ENCODE measurements at regions not wholly inside any gene's neighbourhood (a gene's known extent, or its start where the extent isn't known, plus 50 kb on each side); places are given as distances from the start of the nearest gene placed in this dataset.

GRCh38 chr5:125401724-125402622, 655.5 kb upstream of the ZNF608 start:
- Histone ChIP-seq H3K9me3 (no peaks in the 10 kb centered on the region), H3K4me3 (no peak overlapping the region), H3K4me1 (no peaks in the 10 kb centered on the region), H3K36me3 (no peaks in the 10 kb centered on the region), H3K27me3 (no peaks in the 10 kb centered on the region), H3K27ac (no peak overlapping the region)
- TF ChIP-seq CTCF (IDR thresholded peaks at IDR 0.05) (no peak), EP300 (IDR thresholded peaks at IDR 0.05) (no peak), POLR2A (IDR thresholded peaks at IDR 0.05) (no peak), POLR2AphosphoS5 (IDR thresholded peaks at IDR 0.05) (no peak)
- 66% methylated on average over 5 of the region's 5 CpGs for WGBS
- no peak for DNase-seq (ENCODE audit: low spot score in 2 of 2)

- WGBS = 85% methylated on average over 4 of the region's 4 CpGs
- TF ChIP-seq EP300 (IDR thresholded peaks at IDR 0.05) (no peak), POLR2A (IDR thresholded peaks at IDR 0.05) (no peak), POLR2AphosphoS5 (IDR thresholded peaks at IDR 0.05) (no peak), CTCF (IDR thresholded peaks at IDR 0.05) (no peak)
- no peak overlapping the region for H3K4me3 ChIP-seq
- H3K4me1 ChIP-seq = no peaks in the 10 kb centered on the region
- no peaks in the 10 kb centered on the region for H3K36me3 ChIP-seq
- no peaks in the 10 kb centered on the region for H3K9me3 ChIP-seq
- H3K27me3 ChIP-seq = no peaks in the 10 kb centered on the region
- H3K27ac ChIP-seq = no peak overlapping the region
- no peak for DNase-seq (ENCODE audit: low spot score in 2 of 2)
These were observed 656.3 kb upstream of the ZNF608 start for GRCh38 chr5:125402787-125403186.

GRCh38 chr5:125404056-125404455, 657.6 kb upstream of the ZNF608 start:
- Histone ChIP-seq H3K36me3 (no peaks in the 10 kb centered on the region), H3K4me3 (no peak overlapping the region), H3K27me3 (no peaks in the 10 kb centered on the region), H3K27ac (no peak overlapping the region), H3K4me1 (peaks cover 7% of the 10 kb centered on the region), H3K9me3 (no peaks in the 10 kb centered on the region)
- TF ChIP-seq POLR2AphosphoS5 (IDR thresholded peaks at IDR 0.05) (no peak), CTCF (IDR thresholded peaks at IDR 0.05) (no peak), POLR2A (IDR thresholded peaks at IDR 0.05) (no peak), EP300 (IDR thresholded peaks at IDR 0.05) (no peak)
- 80% methylated on average over 5 of the region's 5 CpGs for WGBS
- DNase-seq (ENCODE audit: low spot score in 2 of 2) = no peak

- 65% methylated on average over 4 of the region's 4 CpGs for WGBS
- no peaks in the 10 kb centered on the region for H3K9me3 ChIP-seq
- DNase-seq (ENCODE audit: low spot score in 2 of 2) = no peak
- H3K27ac ChIP-seq = peak overlapping the region; percentile 26
- no peaks in the 10 kb centered on the region for H3K36me3 ChIP-seq
- H3K27me3 ChIP-seq = no peaks in the 10 kb centered on the region
- peaks cover 47% of the 10 kb centered on the region for H3K4me1 ChIP-seq
- TF ChIP-seq POLR2AphosphoS5 (IDR thresholded peaks at IDR 0.05) (peak in 1 of 3 donors; percentile 8), CTCF (IDR thresholded peaks at IDR 0.05) (no peak)
- no peak overlapping the region for H3K4me3 ChIP-seq
These were observed 662.2 kb upstream of the ZNF608 start for GRCh38 chr5:125408448-125409233.

DNA sequence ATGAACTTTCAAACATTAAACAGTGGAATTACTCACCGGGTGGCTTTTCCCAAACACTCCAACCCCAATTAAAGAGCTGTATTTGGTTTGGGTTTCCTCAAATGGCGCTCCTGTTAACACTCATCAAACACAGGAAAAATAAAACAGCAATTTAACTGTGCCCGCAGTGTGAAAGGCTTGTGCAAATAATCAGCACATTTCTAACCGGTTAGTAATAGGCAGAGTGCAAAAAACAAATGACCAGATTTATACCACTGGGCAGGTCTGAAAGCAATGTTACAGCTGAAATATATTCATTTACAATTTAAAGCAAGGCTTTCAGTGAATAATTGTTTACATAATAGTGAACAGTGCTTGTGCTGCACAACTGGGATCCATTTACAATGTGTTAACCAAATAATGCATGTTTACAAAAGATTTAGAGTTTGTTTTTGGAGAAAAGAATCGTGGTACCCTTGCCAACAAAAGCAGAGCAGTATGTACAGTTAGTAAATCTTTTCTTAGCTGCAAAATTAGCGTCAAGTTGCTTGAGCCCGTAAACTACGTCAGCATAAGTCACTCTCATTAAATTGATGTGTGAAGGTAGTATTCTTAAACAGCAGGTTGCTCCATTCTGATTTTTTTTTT, 662.9 kb upstream of the ZNF608 start:
- DNase-seq (ENCODE audit: low spot score in 2 of 2) = no peak
- TF ChIP-seq POLR2A (IDR thresholded peaks at IDR 0.05) (no peak), POLR2AphosphoS5 (IDR thresholded peaks at IDR 0.05) (no peak), EP300 (IDR thresholded peaks at IDR 0.05) (no peak), CTCF (IDR thresholded peaks at IDR 0.05) (no peak)
- peaks cover 47% of the 10 kb centered on the region for H3K4me1 ChIP-seq
- H3K36me3 ChIP-seq = no peaks in the 10 kb centered on the region
- WGBS = 73% methylated on average over 8 of the region's 8 CpGs
- no peak overlapping the region for H3K4me3 ChIP-seq
- H3K27ac ChIP-seq = peak overlapping the region; percentile 26
- no peaks in the 10 kb centered on the region for H3K9me3 ChIP-seq
- no peaks in the 10 kb centered on the region for H3K27me3 ChIP-seq

All from suprapubic skin (tissue), 4 donors.